Adrenal gland (tissue), 9 donors: ENCODE measurements at regions not wholly inside any gene's neighbourhood (a gene's known extent, or its start where the extent isn't known, plus 50 kb on each side); places are given as distances from the start of the nearest gene placed in this dataset.

Source experiments
- DNase-seq, 7 donors: peaks; one replicate each; pipeline ENCODE4 v3.0.0-alpha.2; 2019 to 2020
- H3K27ac ChIP-seq, 5 donors: fragments of 200-600 bp; sonication (generic) in 4 of 5; 1 replicate in 3 of 5; 2 replicates in 2 of 5; pipeline versions ENCODE4 v1.5.1 to v1.8.0; 2016 to 2020; ENCODE audit warnings: mild to moderate bottlenecking in 1 of 5
- H3K27me3 ChIP-seq: fragments of 200-600 bp; 2 replicates; pipeline ENCODE4 v1.8.0; 2021
- H3K36me3 ChIP-seq, 2 donors: fragments of 200-600 bp; replicated peaks in 1 of 2; 1 replicate in 1 of 2; 2 replicates in 1 of 2; pipeline versions ENCODE4 v1.5.1 to v1.8.0; 2018 to 2022
- H3K4me1 ChIP-seq, 2 donors: fragments of 200-600 bp; replicated peaks in 1 of 2; 1 replicate in 1 of 2; 2 replicates in 1 of 2; pipeline versions ENCODE4 v1.5.1 to v1.8.0; 2018 to 2021
- H3K4me3 ChIP-seq, 4 donors: fragments of 200-600 bp; sonication (generic) in 3 of 4; one replicate each; pipeline ENCODE4 v1.5.1; 2016 to 2018
- H3K9me3 ChIP-seq, 3 donors: fragments of 200-600 bp; sonication (generic) in 1 of 3; replicated peaks in 1 of 3; 1 replicate in 2 of 3; 2 replicates in 1 of 3; pipeline versions ENCODE4 v1.5.1 to v1.8.0; 2016 to 2021
- POLR2A ChIP-seq, 2 donors: fragments of 450-650 bp; IDR thresholded peaks; one replicate each; pipeline ENCODE4 v1.6.1; 2017; ENCODE audit warnings: antibody characterized with exemption in 2 of 2, mild to moderate bottlenecking in 2 of 2, moderate library complexity in 1 of 2
- WGBS, 4 donors: extraction: QIAGEN DNeasy Blood & Tissue Kit in 2 of 4; methylation state at CpG; one replicate each; pipeline versions ENCODE4 v1.1.5 to v1.1.7; 2013 to 2017; 5-methylcytosine and 5-hydroxymethylcytosine counted together
- intact Hi-C, 2 donors: fragments of 100-400 bp; cut with DNase I; formaldehyde crosslinking; loops; one replicate each; pipeline versions ENCODE4 v1.14.1 to v1.15.0; 2022 to 2023
- TF ChIP-seq, protein P1 (sequence below), 6 experiments: fragments of 450-650 bp in 4 of 6; fragments of 200-600 bp in 2 of 6; sonication (generic) in 1 of 6; IDR thresholded peaks; 1 replicate in 5 of 6; 2 replicates in 1 of 6; pipeline versions ENCODE4 v1.5.1 to v1.8.0; 2016 to 2021; ENCODE audit warnings: antibody characterized with exemption in 6 of 6, mild to moderate bottlenecking in 2 of 6, moderate library complexity in 1 of 6
- donor health status: healthy with polysubstance abuse.
- donor health status: Bipolar disorder and iron deficiency.
- donor health status: DM: yes; HTN: yes; CAD: no.
- donor health status: DM: no; HTN: no; CAD: no.
- donor health status: DM: no; HTN: no; CAD: no.

DNA sequence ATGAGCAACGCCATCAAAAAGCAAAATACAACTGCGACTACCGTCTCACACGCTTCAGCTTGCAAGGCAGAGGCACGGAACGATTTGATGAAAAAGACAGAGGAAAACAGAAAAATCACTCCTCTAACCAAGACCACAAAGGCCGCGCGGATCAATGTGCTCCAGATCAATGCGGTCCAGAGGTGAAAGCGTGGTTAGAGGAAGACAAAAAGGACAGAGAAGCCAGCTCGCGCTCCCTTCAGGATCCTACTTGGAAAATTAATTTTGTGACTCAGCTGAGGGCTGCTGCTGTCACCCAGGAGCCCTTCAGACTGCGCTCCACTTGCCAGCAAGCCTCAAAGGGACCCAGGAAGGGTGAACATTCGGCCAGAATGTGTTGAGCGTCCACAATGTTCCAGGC, 140.2 kb upstream of the RPS6KA2 start:
- 82 to 89% (median 83%) methylated on average over 16 of the region's 16 CpGs for WGBS, 4 donors
- H3K27me3 ChIP-seq, result no peaks in the 10 kb centered on the region
- no peaks in the 10 kb centered on the region for H3K9me3 ChIP-seq
- intact Hi-C loops, result no loop called here
- DNase-seq, result peak in 1 of 7 donors; percentile 41
- H3K4me3 ChIP-seq, result no peak overlapping the region
- H3K4me1 ChIP-seq, result no peaks in the 10 kb centered on the region
- no peaks in the 10 kb centered on the region for H3K36me3 ChIP-seq
- no peak overlapping the region for H3K27ac ChIP-seq
- no peak for TF ChIP-seq POLR2A (IDR thresholded peaks at IDR 0.05)
- TF ChIP-seq, protein P1, sequence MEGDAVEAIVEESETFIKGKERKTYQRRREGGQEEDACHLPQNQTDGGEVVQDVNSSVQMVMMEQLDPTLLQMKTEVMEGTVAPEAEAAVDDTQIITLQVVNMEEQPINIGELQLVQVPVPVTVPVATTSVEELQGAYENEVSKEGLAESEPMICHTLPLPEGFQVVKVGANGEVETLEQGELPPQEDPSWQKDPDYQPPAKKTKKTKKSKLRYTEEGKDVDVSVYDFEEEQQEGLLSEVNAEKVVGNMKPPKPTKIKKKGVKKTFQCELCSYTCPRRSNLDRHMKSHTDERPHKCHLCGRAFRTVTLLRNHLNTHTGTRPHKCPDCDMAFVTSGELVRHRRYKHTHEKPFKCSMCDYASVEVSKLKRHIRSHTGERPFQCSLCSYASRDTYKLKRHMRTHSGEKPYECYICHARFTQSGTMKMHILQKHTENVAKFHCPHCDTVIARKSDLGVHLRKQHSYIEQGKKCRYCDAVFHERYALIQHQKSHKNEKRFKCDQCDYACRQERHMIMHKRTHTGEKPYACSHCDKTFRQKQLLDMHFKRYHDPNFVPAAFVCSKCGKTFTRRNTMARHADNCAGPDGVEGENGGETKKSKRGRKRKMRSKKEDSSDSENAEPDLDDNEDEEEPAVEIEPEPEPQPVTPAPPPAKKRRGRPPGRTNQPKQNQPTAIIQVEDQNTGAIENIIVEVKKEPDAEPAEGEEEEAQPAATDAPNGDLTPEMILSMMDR (IDR thresholded peaks at IDR 0.05), result no peak

- Histone ChIP-seq H3K27ac (no peak overlapping the region), H3K36me3 (no peaks in the 10 kb centered on the region), H3K9me3 (no peaks in the 10 kb centered on the region), H3K27me3 (no peaks in the 10 kb centered on the region), H3K4me3 (no peak overlapping the region), H3K4me1 (no peaks in the 10 kb centered on the region)
- TF ChIP-seq, protein P1 (IDR thresholded peaks at IDR 0.05), result no peak
- no peak for TF ChIP-seq POLR2A (IDR thresholded peaks at IDR 0.05)
- DNase-seq, result no peak
- intact Hi-C loops, result no loop called here
- 73 to 85% (median 77%) methylated on average over 9 to 10 of the region's 10 CpGs for WGBS, 4 donors
These were observed 139.7 kb upstream of the RPS6KA2 start for GRCh38 chr6:166766769-166767168.

GRCh38 chr6:166765234-166765541, 138.1 kb upstream of the RPS6KA2 start:
- intact Hi-C loops, result no loop called here
- TF ChIP-seq, protein P1 (IDR thresholded peaks at IDR 0.05), result no peak
- TF ChIP-seq POLR2A (IDR thresholded peaks at IDR 0.05), result no peak
- no peak for DNase-seq
- 84 to 94% (median 89%) methylated on average over 4 to 14 of the region's 14 CpGs for WGBS, 4 donors
- H3K27me3 ChIP-seq, result no peaks in the 10 kb centered on the region
- H3K4me1 ChIP-seq, result no peaks in the 10 kb centered on the region
- no peaks in the 10 kb centered on the region for H3K36me3 ChIP-seq
- no peak overlapping the region for H3K27ac ChIP-seq
- no peak overlapping the region for H3K4me3 ChIP-seq
- no peaks in the 10 kb centered on the region for H3K9me3 ChIP-seq

- peak in 1 of 7 donors; percentile 3 for DNase-seq
- Histone ChIP-seq H3K27ac (no peak overlapping the region), H3K36me3 (no peaks in the 10 kb centered on the region), H3K27me3 (no peaks in the 10 kb centered on the region), H3K4me1 (no peaks in the 10 kb centered on the region), H3K4me3 (no peak overlapping the region), H3K9me3 (no peaks in the 10 kb centered on the region)
- 89 to 90% (median 89%) methylated on average over 21 to 24 of the region's 24 CpGs for WGBS, 4 donors
- intact Hi-C loops, result no loop called here
- TF ChIP-seq, protein P1 (IDR thresholded peaks at IDR 0.05), result no peak
- no peak for TF ChIP-seq POLR2A (IDR thresholded peaks at IDR 0.05)
These were observed 137.6 kb upstream of the RPS6KA2 start for GRCh38 chr6:166764473-166765233.
